ENCODE measurements at regions not wholly inside any gene's neighbourhood (a gene's known extent, or its start where the extent isn't known, plus 50 kb on each side); places are given as distances from the start of the nearest gene placed in this dataset.

- Histone ChIP-seq H3K27ac (ENCODE audit: low read depth in 2 of 2, low read length in 2 of 2) (peak overlapping the region; percentile 32 to 59), H3K4me3 (ENCODE audit: low read length in 2 of 2) (peak overlapping the region in 1 of 2 donors; percentile 46), H3K9me3 (ENCODE audit: control insufficient read depth in 2 of 2, low read length in 2 of 2) (no peaks in the 10 kb centered on the region), H3K4me1 (ENCODE audit: control insufficient read depth in 2 of 2, insufficient read depth in 2 of 2, low read length in 2 of 2) (peaks cover 15 to 26% of the 10 kb centered on the region in 2 donors), H3K9ac (ENCODE audit: low read depth in 1 of 2, low read length in 2 of 2) (no peak overlapping the region), H3K36me3 (ENCODE audit: control insufficient read depth in 2 of 2, insufficient read depth in 2 of 2, low read length in 2 of 2) (no peaks in the 10 kb centered on the region), H3K27me3 (ENCODE audit: control insufficient read depth in 2 of 2, insufficient read depth in 2 of 2, low read length in 2 of 2) (no peaks in the 10 kb centered on the region)
Observed at GRCh38 chr4:27315625-27316024, 455.0 kb downstream of the STIM2 start.

GRCh38 chr4:27316176-27316575 lies 455.5 kb downstream of the STIM2 start:
- Histone ChIP-seq H3K9ac (ENCODE audit: low read depth in 1 of 2, low read length in 2 of 2) (no peak overlapping the region), H3K4me3 (ENCODE audit: low read length in 2 of 2) (peak overlapping the region in 1 of 2 donors; percentile 46), H3K4me1 (ENCODE audit: control insufficient read depth in 2 of 2, insufficient read depth in 2 of 2, low read length in 2 of 2) (peaks cover 15 to 26% of the 10 kb centered on the region in 2 donors), H3K36me3 (ENCODE audit: control insufficient read depth in 2 of 2, insufficient read depth in 2 of 2, low read length in 2 of 2) (no peaks in the 10 kb centered on the region), H3K27me3 (ENCODE audit: control insufficient read depth in 2 of 2, insufficient read depth in 2 of 2, low read length in 2 of 2) (no peaks in the 10 kb centered on the region), H3K9me3 (ENCODE audit: control insufficient read depth in 2 of 2, low read length in 2 of 2) (no peaks in the 10 kb centered on the region), H3K27ac (ENCODE audit: low read depth in 2 of 2, low read length in 2 of 2) (peak overlapping the region; percentile 32 to 59)

GRCh38 chr4:27318740-27319139 lies 458.1 kb downstream of the STIM2 start:
- Histone ChIP-seq H3K4me3 (ENCODE audit: low read length in 2 of 2) (no peak overlapping the region), H3K9ac (ENCODE audit: low read depth in 1 of 2, low read length in 2 of 2) (no peak overlapping the region), H3K36me3 (ENCODE audit: control insufficient read depth in 2 of 2, insufficient read depth in 2 of 2, low read length in 2 of 2) (no peaks in the 10 kb centered on the region), H3K27me3 (ENCODE audit: control insufficient read depth in 2 of 2, insufficient read depth in 2 of 2, low read length in 2 of 2) (no peaks in the 10 kb centered on the region), H3K4me1 (ENCODE audit: control insufficient read depth in 2 of 2, insufficient read depth in 2 of 2, low read length in 2 of 2) (peaks cover 11 to 23% of the 10 kb centered on the region in 2 donors), H3K9me3 (ENCODE audit: control insufficient read depth in 2 of 2, low read length in 2 of 2) (no peaks in the 10 kb centered on the region), H3K27ac (ENCODE audit: low read depth in 2 of 2, low read length in 2 of 2) (no peak overlapping the region)

- H3K27me3 ChIP-seq (ENCODE audit: control insufficient read depth in 2 of 2, insufficient read depth in 2 of 2, low read length in 2 of 2), result no peaks in the 10 kb centered on the region
- H3K27ac ChIP-seq (ENCODE audit: low read depth in 2 of 2, low read length in 2 of 2), result no peak overlapping the region
- H3K4me3 ChIP-seq (ENCODE audit: low read length in 2 of 2), result no peak overlapping the region
- peaks cover 0 to 2% of the 10 kb centered on the region in 2 donors for H3K4me1 ChIP-seq (ENCODE audit: control insufficient read depth in 2 of 2, insufficient read depth in 2 of 2, low read length in 2 of 2)
- no peaks in the 10 kb centered on the region for H3K36me3 ChIP-seq (ENCODE audit: control insufficient read depth in 2 of 2, insufficient read depth in 2 of 2, low read length in 2 of 2)
- H3K9ac ChIP-seq (ENCODE audit: low read depth in 1 of 2, low read length in 2 of 2), result no peak overlapping the region
- no peaks in the 10 kb centered on the region for H3K9me3 ChIP-seq (ENCODE audit: control insufficient read depth in 2 of 2, low read length in 2 of 2)
Observed at GRCh38 chr4:27326991-27327390, 466.4 kb downstream of the STIM2 start.

- Histone ChIP-seq H3K4me3 (ENCODE audit: low read length in 2 of 2) (no peak overlapping the region), H3K27me3 (ENCODE audit: control insufficient read depth in 2 of 2, insufficient read depth in 2 of 2, low read length in 2 of 2) (no peaks in the 10 kb centered on the region), H3K9ac (ENCODE audit: low read depth in 1 of 2, low read length in 2 of 2) (no peak overlapping the region), H3K4me1 (ENCODE audit: control insufficient read depth in 2 of 2, insufficient read depth in 2 of 2, low read length in 2 of 2) (peaks cover 0 to 2% of the 10 kb centered on the region in 2 donors), H3K36me3 (ENCODE audit: control insufficient read depth in 2 of 2, insufficient read depth in 2 of 2, low read length in 2 of 2) (no peaks in the 10 kb centered on the region), H3K9me3 (ENCODE audit: control insufficient read depth in 2 of 2, low read length in 2 of 2) (no peaks in the 10 kb centered on the region), H3K27ac (ENCODE audit: low read depth in 2 of 2, low read length in 2 of 2) (no peak overlapping the region)
Observed at GRCh38 chr4:27327421-27328181, 467.0 kb downstream of the STIM2 start.

GRCh38 chr4:27338530-27338929 lies 477.9 kb downstream of the STIM2 start:
- H3K9ac ChIP-seq (ENCODE audit: low read depth in 1 of 2, low read length in 2 of 2), result no peak overlapping the region
- no peaks in the 10 kb centered on the region for H3K27me3 ChIP-seq (ENCODE audit: control insufficient read depth in 2 of 2, insufficient read depth in 2 of 2, low read length in 2 of 2)
- no peaks in the 10 kb centered on the region for H3K36me3 ChIP-seq (ENCODE audit: control insufficient read depth in 2 of 2, insufficient read depth in 2 of 2, low read length in 2 of 2)
- H3K9me3 ChIP-seq (ENCODE audit: control insufficient read depth in 2 of 2, low read length in 2 of 2), result no peaks in the 10 kb centered on the region
- H3K4me3 ChIP-seq (ENCODE audit: low read length in 2 of 2), result no peak overlapping the region
- no peaks in the 10 kb centered on the region for H3K4me1 ChIP-seq (ENCODE audit: control insufficient read depth in 2 of 2, insufficient read depth in 2 of 2, low read length in 2 of 2)
- no peak overlapping the region for H3K27ac ChIP-seq (ENCODE audit: low read depth in 2 of 2, low read length in 2 of 2)

- H3K4me3 ChIP-seq (ENCODE audit: low read length in 2 of 2), result no peak overlapping the region
- no peaks in the 10 kb centered on the region for H3K36me3 ChIP-seq (ENCODE audit: control insufficient read depth in 2 of 2, insufficient read depth in 2 of 2, low read length in 2 of 2)
- H3K27me3 ChIP-seq (ENCODE audit: control insufficient read depth in 2 of 2, insufficient read depth in 2 of 2, low read length in 2 of 2), result no peaks in the 10 kb centered on the region
- H3K9ac ChIP-seq (ENCODE audit: low read depth in 1 of 2, low read length in 2 of 2), result no peak overlapping the region
- H3K27ac ChIP-seq (ENCODE audit: low read depth in 2 of 2, low read length in 2 of 2), result no peak overlapping the region
- no peaks in the 10 kb centered on the region for H3K4me1 ChIP-seq (ENCODE audit: control insufficient read depth in 2 of 2, insufficient read depth in 2 of 2, low read length in 2 of 2)
- H3K9me3 ChIP-seq (ENCODE audit: control insufficient read depth in 2 of 2, low read length in 2 of 2), result no peaks in the 10 kb centered on the region
Observed at GRCh38 chr4:27343411-27343810, 482.8 kb downstream of the STIM2 start.

GRCh38 chr4:27350161-27350560 lies 489.5 kb downstream of the STIM2 start:
- Histone ChIP-seq H3K36me3 (ENCODE audit: control insufficient read depth in 2 of 2, insufficient read depth in 2 of 2, low read length in 2 of 2) (no peaks in the 10 kb centered on the region), H3K4me1 (ENCODE audit: control insufficient read depth in 2 of 2, insufficient read depth in 2 of 2, low read length in 2 of 2) (no peaks in the 10 kb centered on the region), H3K4me3 (ENCODE audit: low read length in 2 of 2) (no peak overlapping the region), H3K9ac (ENCODE audit: low read depth in 1 of 2, low read length in 2 of 2) (no peak overlapping the region), H3K9me3 (ENCODE audit: control insufficient read depth in 2 of 2, low read length in 2 of 2) (no peaks in the 10 kb centered on the region), H3K27ac (ENCODE audit: low read depth in 2 of 2, low read length in 2 of 2) (no peak overlapping the region), H3K27me3 (ENCODE audit: control insufficient read depth in 2 of 2, insufficient read depth in 2 of 2, low read length in 2 of 2) (no peaks in the 10 kb centered on the region)

- Histone ChIP-seq H3K9me3 (ENCODE audit: control insufficient read depth in 2 of 2, low read length in 2 of 2) (no peaks in the 10 kb centered on the region), H3K27me3 (ENCODE audit: control insufficient read depth in 2 of 2, insufficient read depth in 2 of 2, low read length in 2 of 2) (no peaks in the 10 kb centered on the region), H3K27ac (ENCODE audit: low read depth in 2 of 2, low read length in 2 of 2) (no peak overlapping the region), H3K9ac (ENCODE audit: low read depth in 1 of 2, low read length in 2 of 2) (no peak overlapping the region), H3K4me3 (ENCODE audit: low read length in 2 of 2) (no peak overlapping the region), H3K36me3 (ENCODE audit: control insufficient read depth in 2 of 2, insufficient read depth in 2 of 2, low read length in 2 of 2) (no peaks in the 10 kb centered on the region), H3K4me1 (ENCODE audit: control insufficient read depth in 2 of 2, insufficient read depth in 2 of 2, low read length in 2 of 2) (no peaks in the 10 kb centered on the region)
Observed at GRCh38 chr4:27357283-27357682, 496.6 kb downstream of the STIM2 start.

- Histone ChIP-seq H3K4me1 (ENCODE audit: control insufficient read depth in 2 of 2, insufficient read depth in 2 of 2, low read length in 2 of 2) (no peaks in the 10 kb centered on the region), H3K27ac (ENCODE audit: low read depth in 2 of 2, low read length in 2 of 2) (no peak overlapping the region), H3K9ac (ENCODE audit: low read depth in 1 of 2, low read length in 2 of 2) (no peak overlapping the region)
Observed at GRCh38 chr4:27358269-27358668, 497.6 kb downstream of the STIM2 start.

More at GRCh38 chr4:27358269-27358668, 497.6 kb downstream of the STIM2 start:
- Histone ChIP-seq H3K4me3 (ENCODE audit: low read length in 2 of 2) (no peak overlapping the region), H3K27me3 (ENCODE audit: control insufficient read depth in 2 of 2, insufficient read depth in 2 of 2, low read length in 2 of 2) (no peaks in the 10 kb centered on the region), H3K9me3 (ENCODE audit: control insufficient read depth in 2 of 2, low read length in 2 of 2) (no peaks in the 10 kb centered on the region), H3K36me3 (ENCODE audit: control insufficient read depth in 2 of 2, insufficient read depth in 2 of 2, low read length in 2 of 2) (no peaks in the 10 kb centered on the region)

Data from mucosa of rectum (tissue), 2 donors.